Panc1 (cell line): ENCODE measurements at regions not wholly inside any gene's neighbourhood (a gene's known extent, or its start where the extent isn't known, plus 50 kb on each side); places are given as distances from the start of the nearest gene placed in this dataset.

Source experiments
- CTCF ChIP-seq: fragments of 450-650 bp; IDR thresholded peaks from 2 replicates; pipeline ENCODE4 v1.5.1; 2017; ENCODE audit warnings: mild to moderate bottlenecking
- POLR2AphosphoS5 ChIP-seq: IDR thresholded peaks from 2 replicates; pipeline ENCODE4 v1.6.1; 2012; ENCODE audit warnings: mild to moderate bottlenecking, low read depth, low read length, moderate library complexity
- SIN3A ChIP-seq: IDR thresholded peaks from 2 replicates; pipeline ENCODE4 v1.6.1; 2012; ENCODE audit warnings: low read depth, mild to moderate bottlenecking, low read length, moderate library complexity, borderline replicate concordance; ENCODE audit not compliant: insufficient read depth
- TCF7L2 ChIP-seq: IDR thresholded peaks from 2 replicates; pipeline ENCODE4 v1.6.1; 2011; ENCODE audit warnings: mild to moderate bottlenecking, low read depth, low read length, inconsistent platforms

DNA sequence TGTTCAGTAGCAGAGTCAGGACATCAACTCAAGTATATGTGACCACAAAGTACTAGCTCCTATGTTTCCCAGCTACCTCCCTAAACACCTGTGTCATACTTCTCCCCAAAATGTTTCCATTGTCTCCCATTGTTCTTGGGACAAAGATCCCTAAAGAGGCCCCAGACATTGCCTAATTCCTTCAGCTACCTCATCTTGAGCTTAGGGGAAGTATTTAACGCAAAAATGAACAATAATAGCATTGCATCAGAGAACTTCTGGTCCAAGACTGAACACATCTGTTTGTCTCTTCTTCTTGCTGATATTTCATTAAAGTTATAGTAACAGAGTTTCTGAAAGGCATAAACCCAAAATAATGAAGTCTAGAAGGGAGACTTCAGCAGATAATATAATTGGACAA, 430.8 kb downstream of the MTRR start:
- TF ChIP-seq CTCF (no peak), POLR2AphosphoS5 (no peak), SIN3A (no peak), TCF7L2 (no peak)
